Testis (tissue), 2 donors: ENCODE measurements at regions not wholly inside any gene's neighbourhood (a gene's known extent, or its start where the extent isn't known, plus 50 kb on each side); places are given as distances from the start of the nearest gene placed in this dataset.

Experiments
- DNase-seq: peaks from one replicate; pipeline ENCODE4 v3.0.0-alpha.2; 2019
- H3K27ac ChIP-seq, 2 donors: fragments of 200-600 bp; sonication (generic); one replicate each; pipeline ENCODE4 v1.5.1; 2019
- H3K27me3 ChIP-seq: fragments of 200-600 bp; sonication (generic); one replicate; pipeline ENCODE4 v1.5.1; 2019
- H3K36me3 ChIP-seq: fragments of 200-600 bp; sonication (generic); one replicate; pipeline ENCODE4 v1.5.1; 2017; ENCODE audit warnings: low read depth; ENCODE audit errors: missing control alignments
- H3K4me1 ChIP-seq: fragments of 200-600 bp; sonication (generic); one replicate; pipeline ENCODE4 v1.5.1; 2019
- H3K4me3 ChIP-seq, 2 donors: fragments of 200-600 bp; sonication (generic); one replicate each; pipeline ENCODE4 v1.5.1; 2017 to 2019
- H3K9me3 ChIP-seq: fragments of 200-600 bp; sonication (generic); one replicate; pipeline ENCODE4 v1.5.1; 2017
- CTCF ChIP-seq, 3 experiments: fragments of 450-650 bp in 2 of 3; fragments of 200-600 bp in 1 of 3; sonication (generic) in 1 of 3; IDR thresholded peaks; one replicate each; pipeline ENCODE4 v1.5.1; 2016 to 2019; ENCODE audit warnings: antibody characterized with exemption in 3 of 3, mild to moderate bottlenecking in 2 of 3, moderate library complexity in 1 of 3
- POLR2A ChIP-seq: fragments of 450-650 bp; IDR thresholded peaks from one replicate; pipeline ENCODE4 v1.6.1; 2017; ENCODE audit warnings: antibody characterized with exemption, mild to moderate bottlenecking, moderate library complexity
- WGBS, 2 donors: methylation state at CpG; one replicate each; pipeline ENCODE4 v1.1.5; 2018; 5-methylcytosine and 5-hydroxymethylcytosine counted together
- intact Hi-C: fragments of 100-400 bp; cut with DNase I; formaldehyde crosslinking; loops from one replicate; pipeline ENCODE4 v1.15.1; 2023; ENCODE audit warnings: low total_unique reads

GRCh38 chr2:3051266-3051665 is 326.4 kb downstream of the EIPR1 start:
- no peaks in the 10 kb centered on the region for H3K4me1 ChIP-seq
- intact Hi-C loops, result no loop called here
- WGBS, 2 donors, result 72 to 77% methylated on average over 5 of the region's 5 CpGs
- no peak overlapping the region for H3K4me3 ChIP-seq
- no peaks in the 10 kb centered on the region for H3K9me3 ChIP-seq
- H3K27ac ChIP-seq, result no peak overlapping the region
- no peak for DNase-seq
- no peaks in the 10 kb centered on the region for H3K27me3 ChIP-seq
- H3K36me3 ChIP-seq, result no peaks in the 10 kb centered on the region
- TF ChIP-seq CTCF (IDR thresholded peaks at IDR 0.05) (no peak), POLR2A (no peak)

DNA sequence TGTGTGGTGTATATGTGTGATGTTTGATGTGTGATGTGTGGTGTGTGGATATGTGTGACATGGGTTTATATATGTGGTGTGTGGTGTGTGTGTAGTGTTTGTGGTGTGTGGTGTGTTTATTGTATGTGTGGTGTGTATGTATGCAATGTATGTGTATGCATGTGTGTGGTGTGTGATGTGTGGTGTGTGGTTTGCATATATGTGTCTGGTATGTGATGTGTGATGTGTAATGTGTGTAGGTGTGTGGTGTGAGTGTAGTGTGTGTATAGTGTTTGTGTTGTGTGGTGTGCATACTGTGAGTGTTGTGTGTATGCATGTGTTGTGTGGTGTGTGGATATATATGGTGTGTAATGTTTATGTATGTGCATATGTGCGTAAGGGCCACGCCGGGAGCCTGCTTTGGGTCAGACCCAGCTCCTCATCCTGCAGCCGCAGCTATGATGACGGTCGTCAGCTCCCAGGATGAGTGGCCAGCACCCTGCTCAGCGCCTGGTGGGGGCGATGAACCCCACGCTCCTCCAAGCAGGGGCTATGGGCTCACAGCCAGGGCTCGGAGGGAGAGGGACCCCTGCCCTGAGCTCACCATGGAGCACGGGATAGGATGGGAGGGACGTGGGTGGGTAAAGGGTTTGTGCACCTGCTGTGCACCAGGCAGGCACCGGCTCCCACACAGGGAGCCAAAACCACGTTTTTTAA is 331.3 kb downstream of the EIPR1 start:
- 80 to 81% methylated on average over 14 of the region's 14 CpGs for WGBS, 2 donors
- no peak overlapping the region for H3K27ac ChIP-seq
- H3K9me3 ChIP-seq, result no peaks in the 10 kb centered on the region
- H3K27me3 ChIP-seq, result no peaks in the 10 kb centered on the region
- no peak overlapping the region for H3K4me3 ChIP-seq
- H3K4me1 ChIP-seq, result no peaks in the 10 kb centered on the region
- TF ChIP-seq POLR2A, result no peak
- no peak for TF ChIP-seq CTCF (IDR thresholded peaks at IDR 0.05)
- no peak for DNase-seq
- intact Hi-C loops, result no loop called here
- no peaks in the 10 kb centered on the region for H3K36me3 ChIP-seq

- WGBS, 2 donors, result 81 to 82% methylated on average over 9 to 10 of the region's 10 CpGs
- H3K4me1 ChIP-seq, result no peaks in the 10 kb centered on the region
- no peak for DNase-seq
Measured at GRCh38 chr2:3045318-3045921, 332.2 kb downstream of the EIPR1 start.

DNA sequence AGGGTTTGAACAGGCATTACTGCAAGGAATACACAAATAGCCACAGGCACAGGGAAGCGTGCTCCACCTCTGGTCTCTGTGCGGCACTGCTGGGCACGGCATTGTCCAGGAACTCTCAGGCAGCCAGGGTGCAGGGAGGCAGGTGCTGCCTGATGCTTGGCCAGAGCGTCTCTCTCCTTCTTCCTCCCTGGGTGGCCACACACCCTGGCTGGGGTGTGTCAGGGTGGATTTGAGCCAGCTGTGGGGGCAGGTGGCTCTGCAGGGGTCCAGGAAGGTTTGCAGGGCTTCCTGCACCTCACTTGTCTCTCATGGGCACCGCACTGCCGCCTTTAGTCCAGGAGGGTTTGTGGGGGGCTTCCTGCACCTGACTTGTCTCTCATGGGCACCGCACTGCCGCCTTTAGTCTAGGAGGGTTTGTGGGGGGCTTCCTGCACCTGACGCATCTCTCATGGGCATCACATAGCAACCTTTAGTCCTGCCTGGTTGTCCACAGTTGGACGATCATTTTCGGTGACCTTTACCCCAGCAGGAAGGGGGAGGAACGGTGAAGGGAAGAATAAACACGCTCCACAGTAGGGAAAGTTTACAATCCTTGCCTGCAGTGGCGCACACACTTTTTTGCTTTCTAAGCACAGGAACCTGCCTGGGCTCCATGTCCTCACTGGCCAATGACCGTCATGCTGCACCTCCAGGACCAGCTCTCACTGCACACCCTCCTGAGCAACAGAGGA is 332.9 kb downstream of the EIPR1 start:
- 83 to 87% methylated on average over 14 to 15 of the region's 15 CpGs for WGBS, 2 donors
- H3K4me3 ChIP-seq, result no peak overlapping the region
- no peak for DNase-seq

More at GRCh38 chr2:3045318-3045921, 332.2 kb downstream of the EIPR1 start:
- intact Hi-C loops, result no loop called here
- H3K4me3 ChIP-seq, result no peak overlapping the region
- no peaks in the 10 kb centered on the region for H3K36me3 ChIP-seq
- H3K27ac ChIP-seq, result no peak overlapping the region
- TF ChIP-seq POLR2A (no peak), CTCF (IDR thresholded peaks at IDR 0.05) (no peak)
- no peaks in the 10 kb centered on the region for H3K27me3 ChIP-seq
- H3K9me3 ChIP-seq, result no peaks in the 10 kb centered on the region

More for the DNA sequence above, 332.9 kb downstream of the EIPR1 start:
- H3K27me3 ChIP-seq, result no peaks in the 10 kb centered on the region
- intact Hi-C loops, result no loop called here
- TF ChIP-seq POLR2A (no peak), CTCF (IDR thresholded peaks at IDR 0.05) (no peak)
- no peaks in the 10 kb centered on the region for H3K4me1 ChIP-seq
- H3K9me3 ChIP-seq, result no peaks in the 10 kb centered on the region
- no peaks in the 10 kb centered on the region for H3K36me3 ChIP-seq
- no peak overlapping the region for H3K27ac ChIP-seq
